Activated T-cell treated with anti-CD3 and anti-CD28 coated beads, Interleukin-2, amount 50 U/mL, for 4 hours (primary cell): ENCODE measurements at regions not wholly inside any gene's neighbourhood (a gene's known extent, or its start where the extent isn't known, plus 50 kb on each side); places are given as distances from the start of the nearest gene placed in this dataset.

Experiments used
- ATAC-seq, 2 donors: fragments of 200-7000 bp; cut with Tn5 transposase; one replicate each; pipeline ENCODE4 v1.10.0; 2021
- DNase-seq: peaks from one replicate; pipeline ENCODE4 v3.0.0-alpha.2; 2020
- H3K27me3 Mint-ChIP-seq: one replicate; pipeline ENCODE4 v1.8.0; 2021; ENCODE audit warnings: low read depth, mixed read lengths
- H3K36me3 Mint-ChIP-seq: one replicate; pipeline ENCODE4 v1.8.0; 2022; ENCODE audit warnings: mixed read lengths; ENCODE audit not compliant: insufficient read depth
- H3K4me1 Mint-ChIP-seq: one replicate; pipeline ENCODE4 v1.8.0; 2021; ENCODE audit warnings: low read depth, mixed read lengths
- H3K4me3 Mint-ChIP-seq: one replicate; pipeline ENCODE4 v1.8.0; 2021; ENCODE audit warnings: mild to moderate bottlenecking, moderate library complexity, mixed read lengths
- H3K9me3 Mint-ChIP-seq: one replicate; pipeline ENCODE4 v1.8.0; 2021; ENCODE audit warnings: mixed read lengths

GRCh38 chr9:86672966-86673365 is 274.3 kb downstream of the GAS1 start:
- Mint-ChIP-seq H3K36me3 (no peaks in the 10 kb centered on the region), H3K4me1 (no peaks in the 10 kb centered on the region), H3K27me3 (peaks cover under 1% of the 10 kb centered on the region), H3K4me3 (no peak overlapping the region), H3K9me3 (peaks cover 9% of the 10 kb centered on the region)
- ATAC-seq (no peak), DNase-seq (no peak)

- no peak for DNase-seq
- Mint-ChIP-seq H3K36me3 (no peaks in the 10 kb centered on the region), H3K9me3 (peaks cover 9% of the 10 kb centered on the region), H3K4me3 (no peak overlapping the region), H3K4me1 (no peaks in the 10 kb centered on the region), H3K27me3 (peaks cover 3% of the 10 kb centered on the region)
- ATAC-seq, result no peak
Measured at GRCh38 chr9:86672301-86672700, 275.0 kb downstream of the GAS1 start.

DNA sequence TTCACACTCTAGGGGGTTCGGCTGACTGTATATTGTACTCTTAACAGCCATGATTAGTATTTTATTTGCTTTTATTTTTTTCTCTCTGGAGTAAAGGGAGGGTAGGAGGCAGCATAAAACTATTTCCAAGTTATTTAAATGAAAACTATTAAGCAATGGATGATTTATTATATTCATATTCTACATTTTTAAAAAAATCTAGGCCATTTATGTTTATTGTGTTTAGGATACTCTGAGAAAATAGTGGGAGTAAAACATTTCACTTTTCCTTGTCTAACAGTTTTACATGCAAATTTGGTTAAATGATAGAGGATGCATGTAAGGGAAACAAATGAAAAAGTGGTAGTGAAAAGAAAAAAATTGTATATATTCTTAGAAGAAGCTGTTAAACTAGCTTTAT is 276.3 kb downstream of the GAS1 start:
- peaks cover 9% of the 10 kb centered on the region for H3K9me3 Mint-ChIP-seq
- H3K4me3 Mint-ChIP-seq, result no peak overlapping the region
- ATAC-seq (no peak), DNase-seq (no peak)
- no peaks in the 10 kb centered on the region for H3K4me1 Mint-ChIP-seq
- H3K27me3 Mint-ChIP-seq, result peaks cover 6% of the 10 kb centered on the region
- no peaks in the 10 kb centered on the region for H3K36me3 Mint-ChIP-seq

GRCh38 chr9:86670536-86670935 is 276.8 kb downstream of the GAS1 start:
- Mint-ChIP-seq H3K4me3 (no peak overlapping the region), H3K27me3 (peaks cover 11% of the 10 kb centered on the region), H3K9me3 (peaks cover 9% of the 10 kb centered on the region), H3K36me3 (no peaks in the 10 kb centered on the region), H3K4me1 (no peaks in the 10 kb centered on the region)
- DNase-seq (no peak), ATAC-seq (no peak)

DNA sequence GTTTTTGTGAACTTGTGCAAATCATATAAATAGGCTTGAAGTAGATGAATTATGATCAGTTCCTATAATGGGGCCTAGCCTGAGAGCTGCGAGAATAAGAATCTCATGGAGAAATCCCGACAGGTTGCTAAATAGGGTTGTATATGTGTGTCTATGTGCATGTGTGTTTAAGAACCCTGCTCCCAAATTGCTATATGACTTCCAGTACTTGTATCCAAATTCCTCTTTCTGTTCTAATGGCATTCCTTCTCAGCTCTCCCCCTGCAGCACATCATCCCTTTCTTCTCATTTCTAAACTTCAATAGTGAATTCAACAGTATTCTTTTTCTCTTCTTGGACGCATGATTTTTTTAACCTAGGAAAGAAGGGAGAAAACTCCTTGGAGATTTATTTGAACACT is 277.2 kb downstream of the GAS1 start:
- H3K36me3 Mint-ChIP-seq, result no peaks in the 10 kb centered on the region
- H3K9me3 Mint-ChIP-seq, result peaks cover 9% of the 10 kb centered on the region
- H3K4me1 Mint-ChIP-seq, result no peaks in the 10 kb centered on the region
- H3K27me3 Mint-ChIP-seq, result peaks cover 11% of the 10 kb centered on the region
- no peak for ATAC-seq
- no peak for DNase-seq
- no peak overlapping the region for H3K4me3 Mint-ChIP-seq

GRCh38 chr9:86669422-86669821 is 277.9 kb downstream of the GAS1 start:
- Mint-ChIP-seq H3K4me1 (no peaks in the 10 kb centered on the region), H3K27me3 (peaks cover 14% of the 10 kb centered on the region), H3K36me3 (no peaks in the 10 kb centered on the region), H3K9me3 (peaks cover 9% of the 10 kb centered on the region), H3K4me3 (no peak overlapping the region)
- ATAC-seq (no peak), DNase-seq (no peak)

DNA sequence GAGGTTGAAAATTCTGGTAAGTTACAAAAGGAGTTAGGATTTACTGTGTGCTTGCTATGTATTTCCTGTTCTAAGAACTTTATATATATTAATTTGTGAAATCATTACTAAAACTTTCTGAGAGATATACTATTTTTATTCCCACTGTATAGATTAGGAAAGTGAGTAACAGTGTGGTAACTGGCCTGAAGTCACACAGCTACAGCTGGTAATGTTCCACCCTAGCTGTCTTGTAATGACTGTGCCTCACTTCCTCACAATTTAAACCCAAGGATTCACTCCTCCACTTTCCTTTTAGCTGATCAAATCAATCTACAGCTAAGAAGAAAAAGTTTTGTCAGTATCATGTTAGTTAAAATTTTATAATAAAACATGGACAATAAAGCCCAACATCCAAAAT is 278.8 kb downstream of the GAS1 start:
- Mint-ChIP-seq H3K27me3 (peaks cover 14% of the 10 kb centered on the region), H3K4me1 (no peaks in the 10 kb centered on the region), H3K9me3 (peaks cover 9% of the 10 kb centered on the region), H3K4me3 (no peak overlapping the region), H3K36me3 (no peaks in the 10 kb centered on the region)
- ATAC-seq (no peak), DNase-seq (no peak)

DNA sequence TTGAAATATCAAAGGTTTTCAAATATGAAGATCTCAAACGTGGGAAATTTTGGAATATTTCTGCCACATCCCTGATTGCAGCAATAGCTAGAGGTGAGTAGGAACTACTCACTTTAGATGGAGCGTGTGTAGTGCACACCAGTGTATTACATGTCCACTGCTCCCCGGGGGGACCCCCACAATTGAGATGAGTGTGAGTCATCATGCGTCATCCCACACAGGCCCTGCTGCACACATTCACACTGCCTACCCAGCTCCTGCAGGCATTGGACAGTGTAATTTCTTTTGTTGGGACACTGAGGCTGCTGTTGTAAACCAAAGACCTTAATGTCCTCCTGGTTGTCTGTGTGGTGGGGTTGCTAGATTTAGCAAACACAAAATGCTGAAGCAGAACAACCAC is 280.0 kb downstream of the GAS1 start:
- DNase-seq, result no peak
- ATAC-seq, result no peak
- H3K9me3 Mint-ChIP-seq, result peaks cover 9% of the 10 kb centered on the region
- H3K36me3 Mint-ChIP-seq, result no peaks in the 10 kb centered on the region
- H3K4me3 Mint-ChIP-seq, result no peak overlapping the region
- H3K4me1 Mint-ChIP-seq, result no peaks in the 10 kb centered on the region
- peaks cover 14% of the 10 kb centered on the region for H3K27me3 Mint-ChIP-seq

DNA sequence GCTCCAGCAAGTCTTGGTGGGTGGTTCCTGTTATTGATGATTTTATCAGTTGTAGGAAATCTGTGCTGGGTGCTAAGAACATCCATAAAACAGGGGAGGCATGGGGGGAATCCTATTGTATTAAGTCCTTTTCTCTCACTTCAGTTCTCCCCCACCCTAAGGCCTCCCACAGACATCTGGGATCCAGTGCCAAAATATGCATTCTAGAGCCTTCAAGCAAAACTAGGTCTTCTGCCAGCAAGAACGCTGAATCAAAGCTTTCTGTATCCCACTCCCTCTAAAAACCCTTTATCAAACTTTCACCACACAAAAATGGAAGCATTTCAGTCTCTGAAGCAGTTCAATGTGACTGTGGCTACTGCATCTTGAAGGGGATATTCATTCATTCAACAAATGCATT is 281.9 kb downstream of the GAS1 start:
- Mint-ChIP-seq H3K27me3 (peaks cover 14% of the 10 kb centered on the region), H3K4me3 (no peak overlapping the region), H3K36me3 (no peaks in the 10 kb centered on the region), H3K9me3 (no peaks in the 10 kb centered on the region), H3K4me1 (no peaks in the 10 kb centered on the region)
- no peak for ATAC-seq
- DNase-seq, result no peak

GRCh38 chr9:86664603-86665002 is 282.7 kb downstream of the GAS1 start:
- peaks cover 3% of the 10 kb centered on the region for H3K4me1 Mint-ChIP-seq
- H3K4me3 Mint-ChIP-seq, result no peak overlapping the region
- peaks cover 14% of the 10 kb centered on the region for H3K27me3 Mint-ChIP-seq
- H3K36me3 Mint-ChIP-seq, result no peaks in the 10 kb centered on the region
- ATAC-seq (no peak), DNase-seq (no peak)
- H3K9me3 Mint-ChIP-seq, result no peaks in the 10 kb centered on the region

GRCh38 chr9:86663905-86664304 is 283.4 kb downstream of the GAS1 start:
- H3K4me1 Mint-ChIP-seq, result peaks cover 3% of the 10 kb centered on the region
- ATAC-seq, result no peak
- DNase-seq, result no peak
- no peaks in the 10 kb centered on the region for H3K36me3 Mint-ChIP-seq
- no peaks in the 10 kb centered on the region for H3K9me3 Mint-ChIP-seq
- H3K4me3 Mint-ChIP-seq, result no peak overlapping the region
- H3K27me3 Mint-ChIP-seq, result peaks cover 14% of the 10 kb centered on the region

DNA sequence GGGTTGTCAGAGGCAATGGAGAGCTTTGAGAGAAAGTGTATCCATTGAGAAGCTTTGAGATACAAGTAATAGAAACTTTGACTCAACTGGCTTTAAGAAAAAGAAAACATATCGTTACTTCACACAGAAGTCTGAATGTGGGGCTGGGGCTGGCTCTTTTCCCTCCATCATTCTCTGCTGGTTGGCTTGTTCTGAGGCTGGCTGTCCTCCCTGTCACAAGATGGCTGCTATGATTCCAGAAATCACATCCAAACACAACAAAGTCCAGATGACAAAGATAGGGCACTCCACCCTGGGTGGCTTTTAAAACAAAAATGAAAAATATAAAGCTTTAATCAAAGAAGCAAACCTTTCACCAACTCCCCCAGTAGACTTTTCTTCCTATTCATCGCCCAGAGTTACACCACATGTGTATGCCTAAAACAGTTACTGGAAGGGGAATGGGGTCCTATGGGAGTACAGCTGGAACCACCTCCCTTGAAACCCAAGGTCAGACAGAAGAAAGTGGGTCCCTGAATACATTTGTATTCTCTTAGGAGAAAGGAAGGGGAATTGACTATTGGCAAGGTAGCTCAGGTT is 284.3 kb downstream of the GAS1 start:
- Mint-ChIP-seq H3K4me1 (peaks cover 3% of the 10 kb centered on the region), H3K36me3 (no peaks in the 10 kb centered on the region), H3K27me3 (peaks cover 15% of the 10 kb centered on the region), H3K9me3 (no peaks in the 10 kb centered on the region), H3K4me3 (no peak overlapping the region)
- ATAC-seq (no peak), DNase-seq (no peak)

GRCh38 chr9:86660146-86660943 is 287.0 kb downstream of the GAS1 start:
- Mint-ChIP-seq H3K4me1 (peaks cover 3% of the 10 kb centered on the region), H3K27me3 (peaks cover 5% of the 10 kb centered on the region), H3K36me3 (no peaks in the 10 kb centered on the region), H3K9me3 (no peaks in the 10 kb centered on the region), H3K4me3 (no peak overlapping the region)
- no peak for DNase-seq
- peak in 1 of 2 donors; percentile 14 for ATAC-seq

- no peaks in the 10 kb centered on the region for H3K9me3 Mint-ChIP-seq
- H3K4me3 Mint-ChIP-seq, result no peak overlapping the region
- H3K36me3 Mint-ChIP-seq, result no peaks in the 10 kb centered on the region
- peaks cover 2% of the 10 kb centered on the region for H3K27me3 Mint-ChIP-seq
- peaks cover 3% of the 10 kb centered on the region for H3K4me1 Mint-ChIP-seq
- no peak for DNase-seq
- no peak for ATAC-seq
Measured at GRCh38 chr9:86659413-86660046, 287.8 kb downstream of the GAS1 start.

- H3K36me3 Mint-ChIP-seq, result no peaks in the 10 kb centered on the region
- no peaks in the 10 kb centered on the region for H3K9me3 Mint-ChIP-seq
- H3K4me1 Mint-ChIP-seq, result peaks cover 3% of the 10 kb centered on the region
- ATAC-seq (no peak), DNase-seq (no peak)
- peaks cover 2% of the 10 kb centered on the region for H3K27me3 Mint-ChIP-seq
- no peak overlapping the region for H3K4me3 Mint-ChIP-seq
Measured at GRCh38 chr9:86655147-86655546, 292.2 kb downstream of the GAS1 start.
